ENCODE measurements at regions not wholly inside any gene's neighbourhood (a gene's known extent, or its start where the extent isn't known, plus 50 kb on each side); places are given as distances from the start of the nearest gene placed in this dataset.

GRCh38 chr15:93300796-93301195 lies 211.8 kb upstream of the RGMA start:
- H3K4me3 ChIP-seq (ENCODE audit: low read length), result no peak overlapping the region
- no peak for TF ChIP-seq ZNF274 (IDR thresholded peaks at IDR 0.05; ENCODE audit: low read depth, low read length)

DNA sequence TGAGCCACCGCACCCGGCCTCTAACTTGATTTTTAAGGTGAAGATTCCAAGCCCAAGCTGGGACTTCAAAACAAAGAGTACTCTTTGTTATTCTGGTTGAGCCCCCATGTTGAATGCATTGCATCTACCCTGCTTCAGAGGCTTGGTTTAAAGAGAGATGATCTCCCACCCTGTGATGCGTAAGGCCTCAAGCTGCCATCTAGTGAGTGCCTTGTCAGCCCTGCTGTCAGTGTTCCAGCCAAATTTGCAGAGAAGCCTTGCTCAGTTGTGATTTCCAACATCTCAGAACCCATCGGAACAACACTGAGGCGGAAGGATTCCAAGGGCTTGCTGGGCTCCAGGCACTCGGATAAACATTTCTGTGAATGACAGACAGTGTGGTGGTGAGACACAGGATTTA lies 210.7 kb upstream of the RGMA start:
- H3K4me3 ChIP-seq (ENCODE audit: low read length), result no peak overlapping the region
- TF ChIP-seq ZNF274 (IDR thresholded peaks at IDR 0.05; ENCODE audit: low read depth, low read length), result no peak

DNA sequence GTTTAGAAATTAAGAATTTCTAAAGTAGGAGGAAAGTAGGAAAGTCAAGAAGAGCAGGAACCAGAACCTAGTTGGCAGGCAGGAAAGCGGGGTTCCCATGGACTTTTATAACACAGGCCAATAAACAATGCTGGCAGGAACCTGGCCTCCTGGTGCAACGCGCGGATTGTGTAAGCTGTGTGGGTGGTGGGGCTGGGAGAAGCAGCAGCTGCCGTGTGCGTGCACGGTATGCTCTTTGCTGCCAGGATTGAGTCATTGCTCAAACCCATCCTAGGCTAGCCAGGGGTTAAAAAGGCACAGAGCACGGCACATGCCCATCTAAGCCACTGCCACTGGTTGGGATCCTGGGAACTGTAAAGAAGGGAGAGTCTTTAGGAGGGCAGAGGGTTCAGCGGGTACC lies 209.9 kb upstream of the RGMA start:
- no peak for TF ChIP-seq ZNF274 (IDR thresholded peaks at IDR 0.05; ENCODE audit: low read depth, low read length)
- no peak overlapping the region for H3K4me3 ChIP-seq (ENCODE audit: low read length)

DNA sequence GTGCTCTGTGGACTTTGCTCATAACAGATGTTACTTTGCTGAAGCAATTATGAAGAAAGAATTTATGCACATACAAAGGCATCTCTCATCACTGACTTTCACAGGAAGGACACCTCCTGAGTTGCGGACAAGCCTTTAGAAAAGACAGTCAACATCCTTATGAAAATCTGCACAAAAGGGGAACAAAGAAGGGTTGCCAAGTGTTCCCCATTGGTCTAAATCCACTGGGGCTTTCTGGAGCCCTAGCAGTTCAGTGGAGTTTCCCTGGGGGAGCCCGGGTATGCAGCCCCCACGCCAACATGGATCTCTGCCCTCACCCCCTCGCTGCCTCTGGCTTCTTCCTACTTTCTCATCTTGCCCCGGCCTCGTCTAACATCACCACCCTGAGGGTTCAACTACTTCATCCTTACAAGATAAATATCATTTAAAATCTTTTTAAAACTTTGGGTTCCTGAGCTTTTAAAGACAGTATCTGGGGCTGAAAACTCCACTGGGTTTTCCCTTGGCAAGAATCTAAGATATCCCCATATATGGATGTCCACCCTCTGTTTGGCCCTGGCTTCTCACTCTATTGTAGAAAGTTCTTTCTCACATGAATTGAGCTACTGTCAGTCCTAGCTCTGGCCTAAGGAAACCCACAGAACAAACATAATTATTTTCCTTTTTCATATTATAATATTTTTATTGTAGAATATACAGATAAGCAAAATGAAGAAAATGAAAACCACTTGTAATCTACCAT lies 207.9 kb upstream of the RGMA start:
- no peak for TF ChIP-seq ZNF274 (IDR thresholded peaks at IDR 0.05; ENCODE audit: low read depth, low read length)
- H3K4me3 ChIP-seq (ENCODE audit: low read length), result no peak overlapping the region

GRCh38 chr15:93294896-93295295 lies 205.9 kb upstream of the RGMA start:
- H3K4me3 ChIP-seq (ENCODE audit: low read length), result no peak overlapping the region
- TF ChIP-seq ZNF274 (IDR thresholded peaks at IDR 0.05; ENCODE audit: low read depth, low read length), result no peak

- no peak overlapping the region for H3K4me3 ChIP-seq (ENCODE audit: low read length)
- TF ChIP-seq ZNF274 (IDR thresholded peaks at IDR 0.05; ENCODE audit: low read depth, low read length), result no peak
Measured at GRCh38 chr15:93294066-93294465, 205.1 kb upstream of the RGMA start.

DNA sequence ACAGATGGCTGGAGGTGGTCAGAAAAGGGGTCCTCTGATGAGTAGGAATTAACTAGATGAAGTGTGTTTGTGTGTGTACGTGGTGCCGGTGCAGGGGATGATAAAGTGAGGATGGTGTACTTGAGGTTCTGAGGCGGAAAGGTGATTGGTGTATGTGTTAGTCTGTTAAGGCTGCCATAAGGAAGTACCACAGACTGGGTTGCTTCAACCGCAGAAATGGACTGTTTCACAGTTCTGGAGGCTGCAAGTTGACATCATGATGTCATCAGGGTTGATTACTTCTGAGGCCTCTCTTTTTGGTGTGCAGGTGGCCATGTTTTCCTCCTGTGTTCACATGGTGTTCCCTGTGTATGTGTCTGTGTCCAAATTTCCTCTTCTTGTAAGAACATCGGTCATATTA lies 202.4 kb upstream of the RGMA start:
- TF ChIP-seq ZNF274 (IDR thresholded peaks at IDR 0.05; ENCODE audit: low read depth, low read length), result no peak
- no peak overlapping the region for H3K4me3 ChIP-seq (ENCODE audit: low read length)

GRCh38 chr15:93290618-93290946 lies 201.6 kb upstream of the RGMA start:
- no peak for TF ChIP-seq ZNF274 (IDR thresholded peaks at IDR 0.05; ENCODE audit: low read depth, low read length)
- no peak overlapping the region for H3K4me3 ChIP-seq (ENCODE audit: low read length)

- H3K4me3 ChIP-seq (ENCODE audit: low read length), result no peak overlapping the region
- TF ChIP-seq ZNF274 (IDR thresholded peaks at IDR 0.05; ENCODE audit: low read depth, low read length), result no peak
Measured at GRCh38 chr15:93289941-93290617, 201.1 kb upstream of the RGMA start.

- no peak overlapping the region for H3K4me3 ChIP-seq (ENCODE audit: low read length)
- TF ChIP-seq ZNF274 (IDR thresholded peaks at IDR 0.05; ENCODE audit: low read depth, low read length), result no peak
Measured at GRCh38 chr15:93288728-93289294, 199.8 kb upstream of the RGMA start.

DNA sequence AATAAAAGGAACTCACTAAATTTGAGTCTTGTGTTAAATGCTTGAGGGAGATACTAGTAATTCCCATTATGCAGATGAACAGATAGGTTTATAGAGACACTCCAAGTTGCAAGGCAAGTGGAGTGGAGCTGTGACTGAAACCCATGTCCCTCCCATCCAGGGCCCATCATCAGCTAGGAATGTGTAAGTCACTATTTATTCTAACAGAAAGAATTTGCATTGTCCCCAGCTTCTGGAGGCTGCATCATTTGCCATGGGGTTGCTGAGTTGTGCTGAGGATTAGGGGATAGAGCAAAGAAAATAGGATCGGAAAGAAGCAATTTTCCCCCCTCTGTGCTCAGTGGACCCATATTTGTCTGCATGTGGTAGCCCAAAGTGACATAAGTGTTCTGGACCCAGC lies 197.4 kb upstream of the RGMA start:
- H3K4me3 ChIP-seq (ENCODE audit: low read length), result no peak overlapping the region
- TF ChIP-seq ZNF274 (IDR thresholded peaks at IDR 0.05; ENCODE audit: low read depth, low read length), result no peak

GRCh38 chr15:93283854-93284253 lies 194.8 kb upstream of the RGMA start:
- TF ChIP-seq ZNF274 (IDR thresholded peaks at IDR 0.05; ENCODE audit: low read depth, low read length), result no peak
- H3K4me3 ChIP-seq (ENCODE audit: low read length), result no peak overlapping the region

GRCh38 chr15:93282808-93283207 lies 193.8 kb upstream of the RGMA start:
- no peak for TF ChIP-seq ZNF274 (IDR thresholded peaks at IDR 0.05; ENCODE audit: low read depth, low read length)
- H3K4me3 ChIP-seq (ENCODE audit: low read length), result no peak overlapping the region

- TF ChIP-seq ZNF274 (IDR thresholded peaks at IDR 0.05; ENCODE audit: low read depth, low read length), result no peak
- no peak overlapping the region for H3K4me3 ChIP-seq (ENCODE audit: low read length)
Measured at GRCh38 chr15:93278783-93279182, 189.8 kb upstream of the RGMA start.

DNA sequence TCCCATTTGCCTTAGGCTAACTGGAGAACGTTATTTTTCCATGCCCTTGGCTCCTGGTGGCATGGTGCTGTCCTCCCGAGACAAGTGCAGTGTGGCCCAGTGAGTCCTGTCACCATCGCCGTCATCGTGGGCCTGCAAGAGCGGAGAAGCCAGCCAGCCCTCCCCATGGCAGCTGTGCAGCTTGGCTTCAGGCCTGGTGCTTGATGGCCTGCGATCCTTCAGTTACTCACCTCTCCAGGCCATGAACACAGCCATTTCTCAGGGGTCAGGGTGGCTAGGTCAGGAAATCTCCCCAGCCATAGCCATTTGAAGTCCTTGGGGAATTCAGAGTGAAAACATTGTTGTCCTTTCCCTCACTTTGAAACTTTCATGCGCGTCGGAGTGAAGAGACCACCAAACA lies 189.0 kb upstream of the RGMA start:
- TF ChIP-seq ZNF274 (IDR thresholded peaks at IDR 0.05; ENCODE audit: low read depth, low read length), result no peak

More for the DNA sequence above, 189.0 kb upstream of the RGMA start:
- no peak overlapping the region for H3K4me3 ChIP-seq (ENCODE audit: low read length)

Measured in GM08714 (cell line).